ENCODE measurements at regions not wholly inside any gene's neighbourhood (a gene's known extent, or its start where the extent isn't known, plus 50 kb on each side); places are given as distances from the start of the nearest gene placed in this dataset.
A peak's percentile ranks its signal among the peaks of the same experiment; 100 is the strongest.
"Not testable (repeated sequence)": the region's sequence is repeated elsewhere in the genome, so short reads cannot be mapped to it uniquely, and the experiment has no call there.

DNA sequence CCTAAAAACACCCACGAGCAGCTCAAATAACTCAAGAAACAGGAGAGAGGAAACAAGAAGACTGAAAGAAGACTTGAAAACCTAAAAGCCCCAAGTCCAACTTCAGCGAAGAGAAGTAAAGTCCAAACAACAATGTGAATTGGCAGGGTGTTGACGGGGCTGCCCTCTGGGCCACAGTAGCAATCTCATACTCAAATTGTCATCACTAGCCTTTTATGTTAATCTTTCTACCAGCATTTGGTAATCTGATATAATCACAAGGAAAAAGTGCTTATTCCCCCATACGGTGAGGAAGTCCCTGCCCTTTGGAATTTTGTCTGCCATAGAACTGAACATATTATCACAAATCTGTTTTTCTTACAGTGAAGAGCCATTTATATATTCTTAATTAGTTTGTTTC is 51.5 kb upstream of the IFNE start:
- no peak for DNase-seq

DNA sequence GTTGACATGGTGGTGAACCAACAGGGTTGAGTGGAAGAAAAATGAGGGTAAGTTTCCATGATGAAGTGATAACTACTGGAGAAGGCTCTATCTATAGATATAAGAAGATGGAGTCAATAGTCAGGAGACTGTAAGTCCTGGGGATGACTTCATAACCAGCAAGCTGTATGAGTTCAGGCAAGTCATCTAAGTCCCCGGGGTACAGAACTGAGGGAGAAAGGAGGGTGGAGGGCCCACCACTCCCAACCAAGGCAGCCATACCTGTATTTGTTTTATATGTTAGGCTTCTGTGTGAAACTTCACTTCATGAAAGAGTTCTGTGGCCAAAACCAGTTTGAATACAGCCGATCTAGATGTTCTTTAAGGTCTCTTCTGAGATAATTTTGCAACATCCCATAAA is 53.3 kb upstream of the IFNE start:
- DNase-seq, result no peak

DNA sequence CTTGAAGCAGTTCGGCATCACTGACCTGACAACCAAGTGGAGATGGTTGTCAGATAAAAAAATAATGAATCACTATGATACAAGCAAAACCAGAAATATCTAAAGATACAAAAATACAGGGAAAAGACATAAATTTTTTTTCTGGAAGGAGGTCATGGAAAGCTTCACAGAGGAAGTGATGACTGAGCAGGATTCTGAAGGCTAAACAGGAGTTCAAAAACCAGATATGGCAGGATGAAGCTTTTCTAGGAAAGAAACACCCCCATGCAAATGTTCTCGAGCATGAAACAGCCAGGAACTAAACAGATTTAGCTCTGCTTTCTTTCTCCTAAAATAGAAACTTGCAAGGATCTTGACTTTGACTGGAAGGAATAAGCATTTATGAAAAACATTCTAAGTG is 60.7 kb upstream of the IFNE start:
- DNase-seq, result no peak

DNA sequence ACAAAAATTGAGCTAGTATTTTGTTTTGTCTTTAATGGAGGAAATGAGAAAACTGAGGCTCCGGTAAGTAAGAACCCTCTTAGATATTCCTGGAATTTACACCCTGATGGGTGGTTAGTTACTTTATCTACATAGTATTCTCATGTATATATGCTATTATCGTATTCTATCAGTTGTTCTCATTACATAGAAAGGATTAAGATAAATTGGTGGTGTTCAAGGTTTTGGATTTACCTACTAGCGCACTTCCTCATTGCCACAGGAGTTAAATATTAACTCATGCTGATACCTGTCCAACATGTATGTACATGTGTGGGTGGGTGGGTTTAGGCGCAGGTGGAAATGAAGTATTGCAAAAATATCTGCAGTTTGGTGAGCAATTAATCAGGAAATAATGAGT is 61.1 kb upstream of the IFNE start:
- no peak for DNase-seq

DNA sequence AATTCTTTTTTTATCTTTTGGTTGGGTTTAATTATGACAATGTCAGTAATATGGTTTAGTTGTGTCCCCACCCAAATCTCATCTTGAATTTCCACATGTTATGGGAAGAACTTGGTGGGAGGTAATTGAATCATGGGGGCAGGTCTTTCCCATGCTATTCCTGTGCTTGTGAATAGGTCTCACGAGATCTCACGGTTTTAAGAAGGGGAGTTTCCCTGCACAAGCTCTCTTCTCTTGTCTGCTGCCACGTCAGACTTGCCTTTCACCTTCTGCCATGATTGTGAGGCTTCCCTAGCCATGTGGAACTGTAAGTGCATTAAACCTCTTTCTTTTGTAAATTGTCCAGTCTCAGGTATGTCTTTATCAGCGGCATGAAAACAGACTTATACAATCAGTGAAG is 61.7 kb upstream of the IFNE start:
- not testable (repeated sequence) for DNase-seq

DNA sequence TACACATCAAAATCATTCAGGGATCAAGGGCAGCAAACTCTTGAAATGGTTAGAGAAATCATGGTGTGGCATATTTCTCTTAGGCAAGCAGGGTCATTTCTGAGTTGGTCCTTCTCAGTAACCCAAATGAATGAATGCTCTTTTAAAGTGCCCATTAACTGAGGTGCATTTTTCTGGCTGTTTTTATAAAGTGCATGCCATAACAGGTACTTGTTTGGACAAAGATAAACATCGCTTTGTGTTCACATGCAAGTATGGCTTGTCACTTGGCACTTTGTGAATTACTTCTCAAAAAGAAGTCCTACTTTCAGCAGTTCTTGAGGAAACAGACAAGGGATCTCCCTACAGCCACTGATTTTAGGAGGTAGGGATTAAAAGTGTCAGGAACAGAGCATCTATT is 64.8 kb upstream of the IFNE start:
- DNase-seq, result no peak

DNA sequence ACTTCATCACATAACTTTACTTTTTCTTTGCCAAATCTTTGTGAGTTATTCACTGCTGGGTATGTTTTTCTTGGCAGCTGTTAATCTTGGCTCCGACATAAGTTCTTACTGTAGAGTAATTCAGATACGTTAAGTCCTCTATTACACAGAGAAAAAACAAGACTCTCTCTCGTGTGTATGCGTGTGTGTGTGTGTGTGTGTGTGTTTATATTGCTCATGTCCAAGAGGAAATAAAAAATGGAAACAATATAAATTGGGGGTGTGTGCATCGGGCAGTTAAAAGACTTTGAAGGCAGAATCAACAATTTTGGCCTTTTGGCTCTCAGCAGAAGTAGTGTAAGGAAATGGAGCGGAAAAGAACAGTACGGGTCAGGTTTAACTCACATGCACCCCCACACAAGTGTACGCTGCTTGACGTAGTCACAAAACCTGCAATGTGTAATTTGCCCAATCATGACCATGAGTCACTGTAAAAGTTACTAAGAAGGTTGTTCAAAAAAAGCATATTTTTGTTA is 67.2 kb upstream of the IFNE start:
- no peak for DNase-seq

DNA sequence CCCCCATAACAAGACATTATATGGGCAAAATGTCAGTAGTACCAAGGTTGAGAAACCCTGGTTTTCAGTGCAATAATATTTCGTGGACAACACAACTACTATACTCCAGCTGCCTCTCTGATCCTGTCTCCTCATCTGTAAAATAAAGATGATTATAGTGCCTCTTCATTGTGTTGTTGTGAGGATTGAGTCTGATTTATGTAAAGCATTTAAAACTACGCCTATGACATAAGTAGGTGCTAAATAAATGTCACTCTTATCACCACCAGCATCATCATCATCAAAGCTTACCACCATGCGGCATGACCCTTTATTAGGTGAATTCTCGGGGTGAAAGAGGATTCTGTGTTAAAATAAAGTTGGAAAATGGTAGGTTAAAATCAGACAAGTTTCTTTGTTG is 67.8 kb upstream of the IFNE start:
- DNase-seq, result no peak

DNA sequence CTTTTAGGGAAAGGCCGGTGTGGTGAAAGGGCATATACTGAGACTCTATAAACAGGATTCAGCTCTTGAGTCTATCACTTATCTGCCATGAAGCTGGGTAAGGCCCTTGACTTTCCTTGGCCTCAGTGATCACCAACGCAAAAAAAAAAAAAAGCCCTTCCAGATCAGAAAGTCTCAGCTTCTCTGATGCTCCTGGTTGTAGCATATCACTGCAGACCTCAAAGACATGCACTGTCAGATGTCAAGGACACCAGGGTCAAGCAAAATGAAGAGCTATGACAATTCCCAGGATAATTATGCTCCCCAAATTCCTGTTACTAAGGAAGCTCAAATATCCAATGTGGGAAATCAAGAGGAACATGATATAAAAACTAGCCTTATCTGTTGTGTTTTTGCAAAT is 68.3 kb upstream of the IFNE start:
- DNase-seq, result no peak

DNA sequence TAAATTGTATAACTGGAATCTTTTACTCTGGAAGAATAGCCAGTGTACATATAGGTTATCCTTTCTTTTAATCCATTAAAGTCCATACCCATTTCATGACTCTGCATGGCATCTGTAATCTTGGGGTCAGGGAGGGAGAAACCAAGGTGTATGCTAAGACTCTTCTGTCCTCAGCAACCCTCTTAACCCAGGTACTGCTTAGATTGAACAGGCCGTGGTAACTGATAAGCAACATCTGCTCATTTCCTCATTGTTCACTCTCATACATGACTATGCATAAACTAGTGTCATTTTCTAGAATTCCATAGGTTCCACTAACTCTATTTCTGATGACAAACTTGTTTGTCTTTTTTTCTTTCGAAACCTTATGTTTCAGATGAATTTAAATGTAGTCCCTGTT is 69.3 kb upstream of the IFNE start:
- no peak for DNase-seq

DNA sequence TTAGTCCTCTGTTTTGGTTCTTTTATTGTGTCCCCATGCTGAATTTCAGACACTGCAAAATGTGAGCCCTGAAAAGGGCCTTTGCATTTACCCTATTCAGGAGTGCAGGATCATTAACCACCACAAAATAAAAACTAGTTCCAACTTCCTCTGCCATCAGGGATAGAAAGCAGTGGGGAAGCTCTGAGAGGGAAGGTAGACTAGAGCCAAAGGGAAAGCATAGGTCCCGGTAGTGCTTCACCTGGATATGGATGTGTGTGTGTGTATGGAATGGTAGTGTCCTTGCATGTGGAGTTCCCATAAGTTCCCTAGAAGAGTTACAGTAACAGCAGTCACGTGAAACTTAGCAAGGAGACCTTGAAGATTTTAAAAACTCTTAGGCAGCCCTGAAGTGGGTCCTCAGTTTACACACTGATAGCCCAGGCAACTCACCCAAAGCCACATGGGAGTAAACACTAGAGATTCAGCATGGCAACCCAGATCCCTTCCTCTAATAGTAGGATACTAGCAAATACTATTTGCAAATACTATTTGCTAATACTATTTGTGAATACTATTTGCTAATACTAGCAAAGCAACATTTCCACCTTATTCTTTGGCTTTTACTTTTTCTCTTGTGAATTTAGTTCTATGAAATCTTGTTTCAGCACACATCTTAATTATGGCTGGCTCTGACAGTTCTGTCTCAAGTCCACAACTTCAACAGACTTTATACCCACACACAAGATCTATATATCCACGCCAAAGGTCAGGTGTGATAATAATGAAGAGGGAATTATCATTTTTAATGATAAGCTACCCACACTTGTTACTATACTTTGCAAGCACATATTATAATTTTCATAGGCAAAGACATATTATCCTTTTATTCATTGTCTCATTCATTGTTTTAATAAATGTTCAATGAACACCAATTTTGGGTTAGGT is 70.4 kb upstream of the IFNE start:
- DNase-seq, result no peak

DNA sequence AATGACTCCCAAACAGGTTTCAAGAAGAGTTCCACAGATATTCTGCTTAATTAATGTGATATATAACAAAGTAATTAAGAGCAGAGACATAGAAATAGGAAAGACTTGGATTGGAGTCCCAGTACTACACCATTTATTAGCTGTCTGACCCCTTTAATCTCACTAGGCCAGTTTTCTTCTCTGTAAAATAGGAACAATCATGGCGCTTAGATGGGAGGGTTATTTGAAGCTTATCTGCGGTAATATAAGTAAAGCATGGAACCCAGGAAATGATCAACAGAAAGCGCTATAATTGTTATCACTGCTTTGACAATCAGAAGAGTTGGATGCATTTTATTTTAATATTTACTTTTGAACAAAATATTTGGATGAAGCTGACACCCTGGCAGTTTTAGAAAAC is 71.3 kb upstream of the IFNE start:
- DNase-seq, result no peak

DNA sequence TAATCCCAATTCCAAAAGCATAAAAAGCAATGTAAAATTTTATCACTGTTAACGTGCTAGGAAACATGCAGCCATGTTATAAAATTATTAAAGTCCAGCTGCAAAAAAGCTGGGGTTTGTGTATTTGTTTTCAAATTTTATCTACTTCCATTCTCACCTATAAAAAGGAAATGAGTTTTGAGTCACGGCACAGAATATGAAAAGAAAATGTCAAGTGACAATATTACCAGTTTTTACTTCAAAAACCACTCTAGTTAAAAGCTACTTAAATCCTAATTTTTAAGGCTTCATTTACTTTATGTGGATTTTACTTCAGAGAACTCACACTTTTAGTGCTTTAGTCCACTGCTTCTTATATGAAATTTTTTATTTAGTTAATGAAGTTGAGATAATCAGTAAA is 72.7 kb upstream of the IFNE start:
- no peak for DNase-seq

DNA sequence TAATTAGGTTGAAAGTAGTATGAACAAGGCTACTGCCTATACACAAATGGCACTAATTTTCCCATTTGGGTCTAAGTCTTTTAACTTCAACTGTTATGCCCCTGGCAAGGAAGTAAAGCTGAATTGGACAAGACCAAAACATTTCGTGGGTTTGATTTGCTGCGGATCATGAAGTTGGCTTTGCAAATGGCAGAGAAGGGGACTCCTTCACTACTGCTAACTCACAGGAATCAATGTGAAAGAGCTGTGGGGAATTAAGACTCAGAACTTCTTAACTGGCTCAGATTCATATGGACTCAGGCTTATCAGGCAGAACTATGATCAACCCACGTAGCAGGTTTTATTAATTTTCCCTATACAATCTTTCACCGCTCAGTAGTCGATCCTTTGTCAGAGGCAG is 73.8 kb upstream of the IFNE start:
- DNase-seq, result no peak

DNA sequence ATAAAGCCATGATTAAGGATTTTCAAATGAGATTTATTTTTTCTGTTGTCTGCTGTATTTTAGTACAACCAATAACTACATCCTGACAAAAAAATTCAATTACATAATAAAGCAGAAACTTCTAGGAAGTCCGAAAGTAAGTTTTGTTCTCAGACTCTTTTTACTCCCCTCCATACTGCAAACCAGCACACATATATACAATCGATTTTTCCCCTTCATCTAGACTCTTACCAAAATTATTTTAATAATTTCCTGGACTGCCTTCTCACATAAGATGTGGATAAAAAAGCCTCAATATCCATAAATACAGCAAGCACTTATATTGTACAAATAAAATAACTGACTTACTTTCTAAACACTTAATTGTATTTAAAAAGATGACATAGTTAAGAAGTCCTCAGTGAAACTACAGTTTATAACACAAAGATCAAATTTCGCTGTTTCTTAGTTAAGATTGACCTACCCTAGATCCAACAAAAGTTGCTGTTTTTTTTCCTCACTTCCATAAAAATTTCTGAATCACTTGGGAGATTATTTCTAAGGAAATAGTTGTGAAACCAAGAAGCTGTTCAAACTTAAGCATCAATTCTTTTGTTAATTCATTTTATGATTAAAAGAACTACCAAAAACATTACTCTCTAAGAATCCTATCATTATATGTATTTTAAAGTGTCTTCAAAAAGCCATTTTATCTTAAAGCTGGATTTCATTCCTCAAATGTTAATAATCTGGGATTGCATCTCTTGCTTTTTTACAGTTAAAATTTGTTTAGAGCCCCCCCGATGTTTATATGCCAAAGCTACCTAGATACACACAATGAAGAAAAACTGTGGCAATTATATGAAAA is 74.7 kb upstream of the IFNE start:
- no peak for DNase-seq

DNA sequence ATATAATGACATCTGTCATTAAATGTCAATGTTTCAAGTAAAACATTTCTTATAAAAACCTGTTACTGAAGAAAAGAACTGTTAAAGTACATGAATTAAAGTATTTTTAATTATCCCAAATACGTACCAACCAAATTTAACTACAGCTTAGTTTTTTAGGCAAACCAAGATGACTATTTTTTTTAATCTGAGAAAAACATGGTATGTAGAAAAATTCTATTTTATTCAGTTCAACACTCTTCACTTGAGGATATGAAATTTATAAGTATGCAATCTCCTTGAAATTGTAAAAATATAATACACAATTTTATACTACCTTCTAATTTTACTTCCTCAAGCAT is 75.3 kb upstream of the IFNE start:
- DNase-seq, result no peak

DNA sequence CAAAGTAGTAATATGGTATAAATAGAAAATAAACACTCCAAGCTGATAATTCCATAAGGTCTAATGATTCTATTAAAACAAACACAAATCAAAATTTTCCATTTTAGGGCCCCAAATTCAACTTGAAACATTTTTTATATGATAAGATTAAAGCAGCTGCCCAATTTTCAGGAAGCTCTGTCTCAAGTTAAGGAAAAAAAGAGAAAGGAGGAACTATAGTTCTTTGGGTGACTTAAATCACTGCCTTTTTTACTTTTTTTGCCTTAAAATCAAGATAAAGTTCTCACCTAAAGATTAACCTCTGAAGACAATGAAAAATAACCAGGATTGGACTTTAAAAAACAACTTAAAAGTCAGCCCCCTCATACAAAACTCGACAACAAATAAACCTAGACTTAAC is 76.0 kb upstream of the IFNE start:
- no peak for DNase-seq

DNA sequence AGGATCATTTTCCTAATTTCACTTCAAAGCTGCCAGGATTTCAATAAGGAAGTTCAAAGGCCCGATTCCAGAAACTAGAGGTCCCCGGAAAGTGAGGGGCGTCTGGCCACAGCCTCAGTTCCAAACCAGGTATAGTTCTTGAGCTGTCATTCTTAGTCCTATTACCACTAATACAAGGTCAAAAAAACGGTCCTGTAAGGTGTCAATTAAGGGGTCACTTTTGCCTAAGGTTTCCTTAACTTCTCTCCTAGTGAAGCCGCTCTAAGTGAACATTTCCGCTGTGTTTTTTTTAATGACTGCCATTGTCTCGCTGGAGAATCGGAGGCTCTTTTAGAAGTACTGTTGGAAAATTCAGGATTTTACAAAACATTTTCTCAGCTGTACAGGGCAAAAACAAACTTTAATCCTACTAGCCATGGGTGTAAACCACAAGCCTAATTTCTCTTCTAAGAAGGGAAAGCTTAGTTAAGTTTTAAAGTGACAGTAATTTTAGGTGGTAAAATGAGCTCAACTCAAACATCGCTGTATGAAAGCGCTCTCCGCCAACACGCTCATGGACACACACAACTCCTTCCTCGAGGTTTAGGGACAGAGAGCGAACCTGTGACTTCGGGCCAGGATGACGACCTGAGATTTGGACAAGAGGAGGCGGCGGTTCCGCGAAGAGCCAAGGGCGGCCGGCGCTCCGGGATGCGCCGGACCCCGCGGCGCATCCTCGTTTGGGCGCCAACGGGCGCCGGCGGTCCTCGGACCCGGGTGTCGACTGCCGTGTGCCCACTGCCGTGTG is 76.7 kb upstream of the IFNE start:
- DNase-seq, result peak; percentile 18

DNA sequence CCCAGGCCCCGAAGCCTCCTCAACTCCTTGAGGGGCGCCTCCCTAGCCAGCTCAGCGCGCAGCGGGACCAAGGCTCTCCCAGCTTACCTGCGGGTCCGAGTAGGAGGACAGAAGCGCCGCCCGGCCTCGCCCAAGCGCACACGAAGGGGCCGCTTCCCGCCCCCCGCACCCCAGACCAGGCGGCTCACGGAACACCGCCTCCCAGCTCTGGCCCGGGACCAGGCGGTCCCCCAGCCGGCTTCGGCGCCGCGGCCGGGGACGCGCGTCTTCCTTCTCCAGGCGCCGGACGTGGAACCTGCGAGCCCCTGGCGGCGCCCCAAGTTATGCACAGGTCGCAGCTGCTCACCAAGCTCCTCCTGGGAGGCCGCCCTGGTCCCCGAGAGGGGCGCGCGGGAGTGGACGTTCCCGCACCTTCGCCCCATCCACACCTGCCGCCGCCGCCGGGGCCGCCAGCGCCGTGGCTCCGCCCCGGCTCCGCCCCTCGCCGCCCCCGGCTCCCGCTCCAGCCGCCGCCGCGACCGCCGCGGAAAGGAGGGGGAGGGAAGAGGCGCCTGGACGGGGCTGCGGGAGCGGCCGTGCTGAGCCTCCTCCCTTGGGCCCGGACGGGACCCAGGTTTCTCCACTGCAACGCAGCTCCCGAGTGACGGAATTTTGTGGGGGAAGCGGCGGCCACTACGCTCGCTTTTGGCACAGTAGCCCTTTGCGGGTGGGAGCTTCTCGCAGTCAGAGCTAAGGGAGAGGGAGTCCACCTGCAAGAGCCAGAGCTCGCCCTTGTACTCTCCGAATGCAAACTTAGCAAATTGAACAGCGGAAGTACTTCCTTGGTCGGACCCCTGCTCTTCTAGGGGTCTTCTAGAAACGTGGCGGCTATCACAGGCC is 77.5 kb upstream of the IFNE start:
- peak; percentile 63 for DNase-seq

DNA sequence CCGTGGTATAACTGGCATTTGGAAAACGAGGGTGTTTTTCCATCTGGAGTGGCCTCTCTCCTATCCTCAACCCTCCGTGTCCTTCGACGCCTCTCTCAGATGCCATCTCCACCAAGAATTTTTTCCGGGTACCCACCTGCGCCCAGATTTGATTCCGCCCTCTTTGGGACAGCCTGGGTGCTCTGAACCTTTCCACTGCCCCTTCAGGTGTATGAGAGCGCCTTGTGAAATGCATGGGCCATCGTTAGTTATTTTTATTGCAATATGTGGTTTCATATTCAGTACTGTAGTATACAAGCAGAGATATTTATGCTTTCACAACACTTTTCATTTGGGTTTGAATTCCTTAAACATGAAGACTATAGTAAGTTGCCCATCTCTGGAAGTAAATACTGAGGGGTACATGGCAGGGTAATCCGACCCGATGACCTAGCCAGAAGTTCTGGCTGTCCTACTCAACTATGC is 78.2 kb upstream of the IFNE start:
- DNase-seq, result no peak

DNA sequence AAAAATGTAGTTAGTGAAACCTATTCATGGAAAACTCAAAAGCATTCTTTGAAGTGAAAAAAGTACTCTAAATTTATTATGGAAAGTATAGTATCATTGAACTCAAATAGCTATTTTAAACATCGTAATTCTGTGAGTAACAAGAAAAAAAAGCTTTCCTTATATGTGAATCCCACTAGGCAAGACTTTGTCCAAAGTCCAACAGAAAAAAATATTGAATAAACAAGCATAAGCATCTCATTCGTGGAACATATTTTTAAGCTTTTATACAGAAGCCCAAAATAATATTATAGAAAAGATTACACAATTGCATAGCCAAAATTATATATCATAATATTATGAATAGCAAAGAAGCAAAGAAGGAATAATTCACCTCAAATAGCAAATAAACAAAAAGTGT is 79.4 kb upstream of the IFNE start:
- no peak for DNase-seq

DNA sequence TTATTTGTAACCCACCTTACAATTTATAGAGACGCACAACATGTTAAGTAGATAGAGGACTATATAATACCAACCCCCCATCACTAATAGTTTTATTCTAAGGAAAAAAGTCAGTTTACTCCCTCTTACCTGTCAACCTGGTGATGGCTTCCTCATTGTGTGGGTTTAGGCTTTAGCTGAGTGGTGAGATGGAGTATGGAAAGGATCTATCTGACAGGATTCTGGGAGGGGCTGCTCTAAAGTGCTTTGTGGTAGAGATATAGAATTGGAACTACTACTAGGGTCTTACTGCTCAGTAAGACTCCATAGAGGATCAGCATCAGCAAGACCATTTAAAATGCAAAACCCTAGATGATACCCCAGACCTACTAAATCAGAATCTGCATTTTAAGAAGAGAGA is 82.1 kb upstream of the IFNE start:
- DNase-seq, result no peak
